ENCODE measurements at regions not wholly inside any gene's neighbourhood (a gene's known extent, or its start where the extent isn't known, plus 50 kb on each side); places are given as distances from the start of the nearest gene placed in this dataset.

GRCh38 chr5:88951457-88951856 is 68.5 kb upstream of the MEF2C start:
- no peak overlapping the region for H3K23ac ChIP-seq (ENCODE audit: low read depth, low read length)
- TF ChIP-seq CTCF (conservative IDR thresholded peaks at IDR 0.05; ENCODE audit: low read depth, low read length) = no peak
- no peak for TF ChIP-seq CHD1 (IDR thresholded peaks at IDR 0.05; ENCODE audit: low read depth, low read length)
- no peak for TF ChIP-seq MAFK (IDR thresholded peaks at IDR 0.05; ENCODE audit: low read depth, low read length)
- no peak for TF ChIP-seq MXI1 (IDR thresholded peaks at IDR 0.05; ENCODE audit: borderline replicate concordance, low read depth, low read length)
- no peak for TF ChIP-seq SMC3 (IDR thresholded peaks at IDR 0.05; ENCODE audit: low read depth, low read length)
- TF ChIP-seq FOS (IDR thresholded peaks at IDR 0.05; ENCODE audit: low read depth, low read length) = no peak
- no peak for TF ChIP-seq MAZ (IDR thresholded peaks at IDR 0.05; ENCODE audit: borderline replicate concordance, low read depth, low read length)
- TF ChIP-seq POLR2A (IDR thresholded peaks at IDR 0.05; ENCODE audit: low read depth, low read length) = no peak
- no peak for TF ChIP-seq NFE2L2 (IDR thresholded peaks at IDR 0.05; ENCODE audit: low read depth, low read length)
- TF ChIP-seq RAD21 (IDR thresholded peaks at IDR 0.05; ENCODE audit: low read length) = no peak
- no peak for TF ChIP-seq RFX5 (IDR thresholded peaks at IDR 0.05; ENCODE audit: low read depth, low read length)
- ATAC-seq (ENCODE audit: low read depth) (no peak), DNase-seq (no peak)
- no peak overlapping the region for H4K8ac ChIP-seq (ENCODE audit: low read depth in 2 of 2, low read length in 2 of 2)
- H4K20me1 ChIP-seq (ENCODE audit: insufficient read depth, low read length) = no peaks in the 10 kb centered on the region
- no TSS peak for BruUV-seq (replicated peaks)
- no peak overlapping the region for H3K14ac ChIP-seq (replicated peaks; ENCODE audit: low read depth, low read length)
- H3K9me3 ChIP-seq (ENCODE audit: control insufficient read depth, insufficient read depth, low read length) = no peaks in the 10 kb centered on the region
- no peak overlapping the region for H2BK120ac ChIP-seq (ENCODE audit: low read depth, low read length)
- ChIA-PET CTCF (interaction anchor here (0.7 kb wide), 1 partner anchor 100 kb away, joined by 5 read pairs; no protein-coding TSS in a partner anchor), POLR2A (ENCODE audit: unreplicated experiment) (no interaction called here)
- H2BK5ac ChIP-seq (ENCODE audit: low read depth, low read length, poor library complexity, severe bottlenecking) = no peak overlapping the region
- H3K9ac ChIP-seq (ENCODE audit: low read depth, low read length) = no peak overlapping the region
- peaks cover 3% of the 10 kb centered on the region for H3K27me3 ChIP-seq (ENCODE audit: control insufficient read depth, insufficient read depth, low read length)
- H3K36me3 ChIP-seq (ENCODE audit: control insufficient read depth, insufficient read depth, low read length) = no peaks in the 10 kb centered on the region
- no peak overlapping the region for H2AK9ac ChIP-seq (replicated peaks; ENCODE audit: low read depth, low read length, poor library complexity)
- H3K56ac ChIP-seq (ENCODE audit: extremely low read depth, insufficient read depth, low read length) = no peak overlapping the region
- WGBS, 2 experiments (ENCODE audit: extremely low coverage in 2 of 2, insufficient read length in 1 of 2) = no CpG with 5 or more reads among the region's 4 CpGs
- no peak overlapping the region for H2AK5ac ChIP-seq (ENCODE audit: low read depth, low read length)
- no peak overlapping the region for H3K4me3 ChIP-seq (ENCODE audit: insufficient read depth, low read depth, low read length)
- dilution Hi-C loops (cut with HindIII; ENCODE audit: low sequenced_read_pairs, unreplicated experiment) (no loop called here), intact Hi-C loops (cut with micrococcal nuclease) (no loop called here), in situ Hi-C loops (cut with MboI; ENCODE audit: low sequenced_read_pairs) (no loop called here)
- H3K18ac ChIP-seq (ENCODE audit: low read depth, low read length) = no peak overlapping the region
- H3K4me2 ChIP-seq (ENCODE audit: low read depth, low read length) = no peak overlapping the region
- H4K91ac ChIP-seq (ENCODE audit: insufficient read depth, low read depth, low read length) = no peak overlapping the region
- H3K27ac ChIP-seq (ENCODE audit: insufficient read depth, low read length) = no peak overlapping the region
- no peaks in the 10 kb centered on the region for H3K9me1 ChIP-seq (ENCODE audit: insufficient read depth, low read length)
- no peak overlapping the region for H2BK20ac ChIP-seq (ENCODE audit: low read depth, low read length)
- H4K5ac ChIP-seq (ENCODE audit: low read depth, low read length) = no peak overlapping the region
- H3K79me1 ChIP-seq (ENCODE audit: low read depth in 1 of 2, low read length in 2 of 2) = no peaks in the 10 kb centered on the region
- H3K4me1 ChIP-seq (ENCODE audit: control insufficient read depth, insufficient read depth, low read length) = 0 out of 2 replicates have a peak, but pooled peaks cover 3% of the 10 kb centered on the region
- no peak overlapping the region for H2BK15ac ChIP-seq (ENCODE audit: low read depth, low read length)
- H2AFZ ChIP-seq (replicated peaks; ENCODE audit: low read length, poor library complexity) = no peak overlapping the region
- no peak overlapping the region for H3K4ac ChIP-seq (ENCODE audit: low read depth, low read length)
